GM23248 (cell line): ENCODE measurements at regions not wholly inside any gene's neighbourhood (a gene's known extent, or its start where the extent isn't known, plus 50 kb on each side); places are given as distances from the start of the nearest gene placed in this dataset.

Experiments
- EZH2 ChIP-seq: fragments of 200-600 bp; sonication (generic); IDR thresholded peaks from 2 replicates; pipeline ENCODE4 v1.6.1; 2018; ENCODE audit warnings: antibody characterized with exemption, mild to moderate bottlenecking; ENCODE audit not compliant: insufficient read depth, poor library complexity, severe bottlenecking
- EZH2phosphoT487 ChIP-seq: fragments of 200-600 bp; sonication (generic); IDR thresholded peaks from 2 replicates; pipeline ENCODE4 v1.6.1; 2018; ENCODE audit warnings: antibody characterized with exemption, moderate library complexity, mild to moderate bottlenecking, low read depth; ENCODE audit not compliant: insufficient read depth

- TF ChIP-seq EZH2phosphoT487 (no peak), EZH2 (no peak)
Measured at GRCh38 chr3:104297617-104298016, 1069.1 kb upstream of the ALCAM start.
